A549 (cell line): ENCODE measurements at regions not wholly inside any gene's neighbourhood (a gene's known extent, or its start where the extent isn't known, plus 50 kb on each side); places are given as distances from the start of the nearest gene placed in this dataset.

Experiments
- EHMT2 ChIP-seq: fragments of 200-600 bp; sonication (generic); IDR thresholded peaks from 2 replicates; pipeline ENCODE4 v1.6.1; 2016; ENCODE audit warnings: antibody characterized with exemption, low read depth, mild to moderate bottlenecking, moderate library complexity
- MYC ChIP-seq: IDR thresholded peaks from 2 replicates; pipeline ENCODE4 v1.6.1; 2012; ENCODE audit warnings: mild to moderate bottlenecking, inconsistent platforms, low read length, improper control_type of control experiment, borderline replicate concordance

DNA sequence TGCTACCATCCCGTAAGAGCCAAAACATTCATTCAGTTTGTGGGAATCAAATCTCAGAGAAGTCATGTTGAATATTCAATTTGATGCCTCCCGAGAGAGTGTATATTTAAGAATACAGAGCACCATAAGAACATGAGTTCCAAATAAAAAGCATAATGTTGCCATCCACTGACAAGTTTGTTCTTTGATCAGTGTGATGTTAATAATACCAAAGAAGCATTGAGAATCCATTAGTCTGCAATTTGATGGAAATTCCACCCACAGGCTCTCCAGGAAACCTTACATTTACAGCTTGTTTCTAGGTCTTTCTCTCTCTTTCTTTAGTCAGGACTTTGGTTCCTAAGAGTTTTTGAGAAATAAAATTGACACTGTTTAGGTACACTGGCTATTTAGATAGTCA is 200.6 kb upstream of the SFRP2 start:
- no peak for TF ChIP-seq MYC
- no peak for TF ChIP-seq EHMT2
